Activated gamma-delta T cell treated with Interleukin-2 at 50 U/mL for 16 hours (primary cell): ENCODE measurements at regions not wholly inside any gene's neighbourhood (a gene's known extent, or its start where the extent isn't known, plus 50 kb on each side); places are given as distances from the start of the nearest gene placed in this dataset.

Experiments used
- DNase-seq: peaks from one replicate; pipeline ENCODE4 v3.0.0-alpha.2; 2020

DNA sequence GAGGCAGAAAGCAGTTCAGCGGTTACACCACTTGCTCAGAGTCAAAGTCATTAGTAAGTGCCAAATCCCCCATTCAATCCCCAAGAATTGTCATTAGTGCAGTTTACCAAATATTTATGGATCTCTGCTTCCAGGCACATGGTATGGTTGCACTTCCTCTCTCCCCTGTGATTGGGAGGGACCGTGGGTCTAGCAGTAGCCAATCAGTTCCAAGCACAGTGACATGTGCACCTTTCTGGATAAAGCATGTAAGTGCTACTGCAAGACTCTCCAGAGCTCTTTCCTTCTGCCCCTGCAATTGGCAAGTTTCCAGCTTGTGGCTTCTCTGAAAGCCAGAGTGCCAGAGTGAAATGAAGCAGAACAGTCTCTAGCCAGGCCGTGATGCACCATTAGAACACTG is 85.3 kb upstream of the FLRT2 start:
- DNase-seq: no peak

DNA sequence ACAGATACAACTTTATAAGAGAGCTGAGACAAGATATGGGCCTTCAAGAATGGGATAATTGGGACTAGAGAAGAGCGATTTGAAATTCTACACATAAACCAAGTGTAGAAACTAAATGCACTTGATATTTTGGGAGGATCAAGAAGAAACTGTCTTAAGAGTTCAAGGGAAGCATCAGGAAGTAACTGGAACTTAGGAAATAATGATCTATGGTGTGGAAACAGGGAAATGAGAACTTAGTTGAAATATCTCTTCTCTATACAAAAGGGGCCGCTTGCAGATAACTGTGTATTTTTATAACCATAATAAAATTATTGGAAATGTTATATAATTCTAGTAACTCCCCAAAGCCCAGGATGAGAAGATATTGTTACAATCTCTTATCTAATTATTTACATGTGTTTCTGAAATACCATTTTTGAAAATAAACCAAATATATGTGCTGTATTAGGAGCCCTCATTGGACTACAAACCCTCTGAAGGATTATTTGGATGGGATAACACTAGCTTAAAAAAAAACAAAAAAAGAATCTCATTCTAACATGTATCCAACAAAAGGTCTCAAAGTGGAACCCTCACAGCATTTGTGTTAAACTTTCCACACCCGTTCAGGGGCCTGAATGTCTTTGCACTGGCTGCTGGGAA is 84.7 kb upstream of the FLRT2 start:
- DNase-seq: no peak

DNA sequence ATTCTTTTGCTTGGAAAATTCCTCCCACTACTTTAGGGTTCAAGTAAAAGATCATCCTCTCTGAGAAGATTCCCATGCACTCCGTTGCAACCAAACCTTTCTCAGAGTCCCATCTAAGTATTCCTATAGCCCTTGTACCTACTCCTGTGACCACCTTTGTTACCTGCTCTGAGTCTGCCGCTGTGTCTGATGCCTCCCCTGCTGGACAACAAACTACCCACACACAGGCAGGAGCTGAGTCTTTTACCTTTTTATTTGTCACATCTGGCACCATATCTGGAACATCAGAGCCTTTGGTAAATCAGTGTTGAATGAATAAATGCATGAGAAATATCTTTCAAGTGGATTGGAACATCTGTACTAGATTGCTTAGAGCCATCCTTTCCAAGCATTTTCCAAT is 82.1 kb upstream of the FLRT2 start:
- DNase-seq: no peak

DNA sequence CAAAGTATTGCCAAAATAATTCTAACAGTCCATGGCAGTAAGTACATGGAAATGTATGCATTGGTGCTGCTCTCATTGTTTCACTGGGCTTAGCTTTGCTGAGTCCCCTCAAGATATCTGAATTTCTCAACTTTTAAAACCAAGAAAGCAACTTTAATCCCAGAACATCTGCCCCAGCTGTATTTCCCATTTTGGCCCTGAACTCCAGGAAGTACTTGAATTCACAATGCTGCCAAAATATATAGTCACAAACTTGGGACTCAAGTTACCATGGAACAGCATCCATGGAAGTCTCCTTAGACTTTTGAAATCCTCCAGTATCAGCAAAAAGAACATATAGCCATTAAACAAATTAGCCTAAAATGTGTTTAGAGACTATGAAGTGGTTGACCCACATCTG is 78.5 kb upstream of the FLRT2 start:
- no peak for DNase-seq

DNA sequence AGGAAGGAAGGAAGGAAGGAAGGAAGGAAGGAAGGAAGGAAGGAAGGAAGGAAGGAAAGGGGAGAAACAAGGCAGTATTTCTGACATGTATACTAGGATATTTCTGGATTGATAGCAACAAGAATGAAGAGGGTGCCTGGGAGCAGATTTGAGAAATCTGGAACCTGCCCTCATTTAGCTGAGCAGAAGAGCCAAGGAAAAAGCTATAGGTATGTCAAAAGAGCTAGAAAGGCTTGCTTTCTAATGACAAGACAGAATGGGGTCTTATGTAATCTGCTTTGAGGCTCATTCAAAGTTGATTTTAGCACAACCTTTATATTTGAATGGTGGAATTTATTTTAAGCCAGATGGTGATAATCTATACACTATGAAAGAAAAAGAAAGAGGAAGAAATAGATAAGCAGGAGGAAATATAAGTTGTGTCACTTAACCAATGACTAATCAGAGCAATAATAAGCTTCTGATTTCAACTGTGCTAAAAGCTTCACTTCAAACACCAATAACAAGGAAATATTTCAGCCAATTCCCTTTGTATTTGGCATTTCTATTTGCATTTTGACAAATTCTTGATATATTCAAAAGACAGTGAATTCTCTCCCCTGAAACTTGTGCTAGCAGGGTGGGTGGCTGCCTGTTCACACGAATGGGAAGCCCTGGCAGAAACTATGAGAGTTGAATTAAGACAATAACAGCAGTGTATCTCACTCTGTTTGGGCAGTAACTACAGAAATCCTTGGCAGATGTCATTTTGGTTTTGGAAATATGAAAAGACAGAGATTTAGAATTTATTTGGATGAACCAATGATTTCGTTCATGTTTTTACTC is 76.3 kb upstream of the FLRT2 start:
- no peak for DNase-seq

DNA sequence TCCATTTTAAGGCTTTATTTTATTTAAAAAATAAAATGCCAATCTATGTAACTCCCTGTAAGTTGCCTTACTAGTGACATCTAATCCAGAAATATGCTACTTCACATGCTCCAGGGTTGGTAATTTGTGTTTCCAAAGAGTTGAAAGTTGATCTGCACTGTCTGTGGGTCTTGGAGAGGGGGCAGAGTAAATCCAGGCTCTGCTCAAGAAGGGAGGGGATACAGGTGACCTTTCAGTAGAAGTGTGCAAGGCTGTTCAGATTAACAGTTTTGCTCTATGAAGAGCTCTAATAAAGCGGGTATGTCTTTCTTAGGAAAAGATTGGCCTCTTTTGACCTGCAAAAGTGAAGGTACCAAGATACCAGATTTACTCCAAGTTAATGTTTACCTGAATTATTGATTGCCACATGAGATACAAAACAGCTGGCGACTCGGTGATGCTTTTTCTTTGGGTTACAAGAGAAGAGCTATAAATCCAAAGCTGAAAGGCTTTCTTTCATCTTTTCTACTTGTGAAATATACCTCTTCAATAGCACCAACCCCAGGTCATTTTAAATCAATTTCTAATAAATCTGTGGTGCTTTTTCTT is 75.6 kb upstream of the FLRT2 start:
- no peak for DNase-seq

DNA sequence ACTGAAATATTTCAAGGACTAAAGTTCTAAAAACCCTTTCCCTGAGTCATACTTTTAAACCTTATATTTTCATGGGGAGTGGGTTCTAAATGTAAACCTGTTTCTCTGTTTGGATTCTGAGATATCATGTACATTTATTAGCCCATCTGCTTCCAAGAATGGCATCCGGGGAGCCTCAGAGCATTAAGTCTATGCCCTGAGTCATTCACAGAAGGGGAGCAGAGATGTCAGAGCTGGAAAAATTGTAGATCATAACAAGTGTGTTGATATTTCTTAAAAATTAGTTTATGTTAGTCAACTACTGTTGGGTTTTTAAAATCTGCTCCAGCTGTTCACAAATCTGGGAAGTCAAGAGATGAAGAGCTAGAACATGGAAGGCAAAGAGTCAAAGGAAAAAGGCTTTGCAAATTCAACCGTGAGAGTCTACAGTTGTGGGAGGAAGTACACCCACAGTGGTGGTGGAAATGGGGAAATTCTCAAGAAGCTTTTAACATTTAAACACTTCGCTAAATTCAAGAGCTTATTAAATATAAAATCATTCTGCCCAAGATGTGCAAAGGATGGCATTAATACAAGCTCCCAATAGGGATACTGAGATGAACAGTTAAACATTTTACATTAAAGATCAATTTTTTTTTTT is 70.5 kb upstream of the FLRT2 start:
- no peak for DNase-seq

DNA sequence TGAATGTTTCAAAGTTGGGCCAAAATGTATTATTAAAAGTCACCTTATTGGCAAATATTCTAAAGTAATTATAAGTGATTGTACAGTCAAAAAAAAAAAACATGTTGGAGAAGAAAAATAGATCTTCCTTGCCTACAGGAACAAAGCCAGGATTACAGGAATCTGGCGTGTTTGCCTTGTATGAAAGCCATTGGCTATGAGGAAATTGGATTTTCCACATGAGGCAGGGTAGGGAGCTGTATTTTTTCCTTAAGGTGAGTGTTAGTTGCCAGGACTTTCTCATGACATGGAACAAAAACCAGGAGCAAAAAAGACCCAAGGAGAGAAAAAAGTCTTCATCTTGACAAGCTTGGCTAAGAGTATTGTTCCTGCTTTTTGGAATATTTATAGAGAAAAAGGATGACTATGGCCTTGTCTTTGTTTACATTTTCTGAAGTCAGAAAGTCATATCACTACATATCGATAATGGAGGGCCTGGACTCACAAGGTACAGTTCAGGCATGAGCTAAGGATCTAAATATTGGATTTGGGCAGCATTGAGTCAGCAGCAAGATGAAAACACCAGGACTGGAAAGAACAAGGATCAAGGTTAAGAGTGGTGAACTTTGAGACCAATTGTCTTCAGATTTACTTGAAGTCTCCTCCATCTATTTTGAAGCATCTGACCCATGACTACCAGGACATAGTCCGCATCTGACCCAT is 68.4 kb upstream of the FLRT2 start:
- DNase-seq: no peak

DNA sequence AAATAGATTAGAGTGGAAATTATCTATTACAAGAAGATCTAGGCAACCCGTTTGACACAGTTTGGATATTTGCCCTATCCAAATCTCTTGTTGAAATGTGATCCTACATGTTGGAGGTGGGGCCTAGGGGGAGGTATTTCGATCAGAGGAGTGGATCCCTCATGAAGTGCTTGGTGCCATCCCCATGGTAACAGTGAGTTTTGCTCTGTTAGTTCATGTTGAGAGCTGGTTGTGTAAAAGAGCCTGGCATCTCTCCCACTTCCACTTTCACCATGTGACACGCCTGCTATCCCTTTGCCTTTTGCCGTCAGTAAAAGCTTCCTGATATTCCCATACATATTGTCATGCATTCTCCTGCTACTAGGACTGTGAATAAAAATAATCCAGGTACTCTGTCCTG is 66.4 kb upstream of the FLRT2 start:
- DNase-seq: no peak

DNA sequence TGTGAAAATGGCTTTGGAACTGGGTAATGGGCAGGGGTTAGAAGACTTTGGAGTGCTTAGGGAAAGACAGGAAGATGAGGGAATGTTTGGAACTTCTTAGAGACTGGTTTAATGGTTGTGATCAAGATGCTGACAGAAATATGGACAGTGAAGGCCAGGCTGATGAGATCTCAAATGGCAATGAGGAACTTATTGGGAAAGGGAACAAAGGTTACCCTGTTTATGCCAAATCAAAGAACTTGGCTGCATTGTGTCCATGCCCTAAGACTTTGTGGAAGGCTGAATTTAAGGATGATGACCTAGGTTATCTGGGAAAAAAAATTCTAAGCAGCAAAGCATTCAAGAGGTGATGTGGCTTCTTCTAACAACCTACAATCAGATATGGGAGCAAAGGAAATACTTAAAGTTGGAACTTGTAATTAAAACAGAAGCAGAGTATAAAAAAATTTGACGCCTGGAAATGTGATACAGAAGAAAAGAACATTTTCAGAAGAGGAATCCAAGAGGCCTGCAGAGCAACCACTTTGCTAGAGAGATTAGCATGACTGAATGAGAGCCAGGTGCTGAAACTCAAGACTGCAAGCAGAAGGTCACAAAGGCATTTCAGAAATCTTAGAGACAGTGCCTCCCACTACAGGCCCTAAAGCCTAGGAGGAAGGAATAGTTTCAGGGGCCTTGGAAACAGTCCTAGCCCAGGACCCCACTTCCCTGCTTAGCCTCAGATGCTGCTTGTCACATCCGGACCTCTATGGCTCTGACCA is 65.6 kb upstream of the FLRT2 start:
- DNase-seq: no peak

DNA sequence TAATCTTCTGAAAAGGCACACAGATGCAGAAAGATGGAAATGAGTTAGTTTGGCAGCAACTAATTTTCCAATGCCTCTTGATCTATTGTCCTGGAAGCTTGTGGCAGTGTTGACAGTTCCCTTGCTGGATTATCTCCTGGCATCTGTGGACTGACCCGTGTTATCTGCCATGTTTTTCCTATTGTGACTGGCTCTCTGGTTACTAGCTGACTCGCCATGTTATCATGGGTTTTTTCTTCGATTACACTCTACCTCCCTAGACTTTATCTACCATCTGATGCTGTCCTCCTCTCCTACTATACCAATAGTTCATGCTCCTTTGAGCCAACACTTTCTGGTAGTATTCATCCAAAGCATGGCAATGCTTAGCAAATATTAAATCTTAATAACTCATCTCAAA is 63.3 kb upstream of the FLRT2 start:
- no peak for DNase-seq

DNA sequence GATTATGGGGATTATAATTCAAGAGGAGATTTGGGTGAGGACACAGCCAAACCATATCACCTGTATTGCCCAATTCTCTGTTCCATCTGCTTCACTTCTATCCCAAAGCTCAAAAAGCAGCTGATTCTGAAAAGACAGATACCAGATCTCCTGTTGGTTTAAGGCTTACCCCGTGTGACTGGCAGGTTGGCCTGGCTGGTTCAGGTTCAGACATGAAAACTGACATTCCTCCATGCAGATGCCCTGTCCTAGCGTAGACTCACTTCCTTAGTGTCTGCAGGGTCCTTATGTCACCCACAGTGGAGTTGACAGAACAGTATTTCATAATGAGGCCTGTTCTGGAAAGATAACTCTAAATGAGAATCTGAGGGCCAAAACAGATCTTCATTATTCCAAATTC is 61.1 kb upstream of the FLRT2 start:
- DNase-seq: no peak

DNA sequence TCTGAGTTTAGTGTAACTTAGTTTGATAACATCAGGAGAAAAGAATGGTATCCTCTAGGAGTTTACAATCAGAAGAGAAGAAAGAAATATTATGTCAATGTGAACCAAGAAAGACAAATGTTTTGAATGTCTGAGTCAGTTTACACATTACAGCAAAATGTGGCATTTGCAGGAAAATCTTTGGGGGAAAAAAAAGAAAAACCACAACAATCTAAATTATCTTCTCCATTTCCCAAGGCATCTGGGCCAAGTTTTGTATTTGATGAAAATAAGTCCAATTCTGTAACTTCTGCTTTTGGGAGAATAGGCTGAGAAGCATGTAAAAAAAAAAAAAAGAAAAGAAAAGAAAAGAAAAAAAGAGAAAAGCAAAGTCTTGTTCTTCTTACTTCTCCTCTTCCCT is 58.8 kb upstream of the FLRT2 start:
- DNase-seq: no peak

DNA sequence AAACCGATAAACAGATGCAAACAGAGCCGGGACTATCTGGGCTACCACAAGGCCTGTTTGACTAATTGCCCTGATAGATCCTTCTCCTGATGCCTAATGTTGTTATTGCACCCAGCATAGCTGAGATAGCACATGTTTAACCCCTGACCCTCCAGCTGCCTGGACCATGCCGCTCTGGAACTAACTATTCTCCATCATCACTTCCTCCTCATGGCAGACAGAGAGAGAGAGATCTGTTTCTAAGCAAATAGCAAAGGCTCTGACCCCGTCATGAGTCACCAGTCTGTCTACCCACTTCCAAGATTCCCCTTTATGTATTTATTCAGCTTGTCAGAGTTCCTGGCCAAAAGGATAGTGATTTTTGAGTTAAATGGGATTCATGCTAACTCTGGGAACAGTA is 58.2 kb upstream of the FLRT2 start:
- no peak for DNase-seq

DNA sequence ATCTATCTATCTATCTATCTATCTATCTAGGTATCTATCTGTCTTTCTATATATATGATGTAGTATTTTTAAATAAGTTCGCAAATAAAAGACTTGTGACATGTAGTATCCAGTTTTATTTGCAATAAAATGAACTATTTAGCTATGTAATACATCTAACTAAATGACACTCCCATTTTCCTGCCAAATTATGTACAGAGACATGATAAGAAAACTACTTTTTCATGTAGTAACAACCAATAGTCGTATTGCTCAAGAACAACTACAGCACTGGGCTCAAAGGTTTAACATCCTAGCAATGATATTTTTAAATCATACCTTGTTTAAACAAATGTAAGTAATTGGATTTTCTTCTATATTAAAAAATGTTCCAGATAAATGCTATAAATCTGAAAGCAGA is 55.5 kb upstream of the FLRT2 start:
- DNase-seq: no peak

DNA sequence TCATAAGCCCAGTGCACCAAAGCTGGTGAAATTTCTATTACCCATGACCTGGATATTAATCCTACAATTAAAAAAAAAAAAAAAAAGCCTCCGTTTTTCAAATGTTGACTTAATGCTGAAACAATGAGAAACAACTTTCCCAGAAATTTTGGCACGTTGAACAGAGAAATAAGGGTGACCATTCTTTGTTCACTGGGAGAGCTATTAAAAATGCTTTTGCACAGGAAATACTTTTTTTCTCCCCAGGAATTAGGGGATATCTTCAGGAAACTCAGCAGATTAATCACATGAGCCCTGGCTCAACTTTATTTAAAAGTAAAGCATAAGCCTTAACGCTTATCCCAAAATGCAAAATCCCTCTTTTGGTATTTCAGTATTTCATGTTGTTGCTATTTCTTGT is 54.8 kb upstream of the FLRT2 start:
- DNase-seq: no peak

DNA sequence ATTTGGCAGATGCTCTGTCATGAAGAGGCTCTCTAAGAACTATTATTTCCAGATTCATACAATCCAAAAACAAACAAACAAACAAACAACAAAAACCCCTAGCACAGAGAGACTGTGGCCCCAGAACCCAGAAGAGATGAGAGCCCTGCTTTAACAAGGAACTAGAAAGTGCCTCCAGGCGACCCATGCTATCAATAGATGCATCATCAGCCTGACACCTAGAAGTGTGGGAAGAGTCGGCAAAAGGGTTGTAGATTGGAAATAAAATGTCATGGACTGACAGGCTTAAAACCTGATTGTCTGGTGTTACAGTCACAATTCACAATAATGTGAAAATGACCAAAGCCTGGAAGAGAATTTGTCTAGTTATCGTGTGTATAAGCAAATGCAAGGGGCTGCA is 50.6 kb upstream of the FLRT2 start:
- DNase-seq: no peak

DNA sequence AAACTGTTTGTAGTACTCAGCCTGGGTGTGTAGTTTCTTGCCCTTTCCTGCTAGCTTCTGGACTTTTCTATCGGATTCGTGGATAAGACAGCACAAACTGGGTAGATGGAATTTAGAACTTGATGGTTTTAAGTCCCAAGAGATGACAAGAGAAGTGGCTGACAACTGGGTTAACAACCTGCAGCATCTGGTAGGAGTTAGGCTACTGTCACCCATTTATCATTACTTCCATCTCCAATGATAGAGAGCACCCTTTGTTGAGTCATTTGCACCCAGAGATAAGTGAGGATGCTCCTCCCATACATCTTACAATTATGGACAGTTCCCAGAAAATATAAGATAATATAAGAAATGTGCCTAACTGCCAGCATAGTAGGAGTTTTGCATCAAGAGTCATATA is 50.2 kb upstream of the FLRT2 start:
- no peak for DNase-seq
